ENCODE measurements at regions not wholly inside any gene's neighbourhood (a gene's known extent, or its start where the extent isn't known, plus 50 kb on each side); places are given as distances from the start of the nearest gene placed in this dataset.

DNA sequence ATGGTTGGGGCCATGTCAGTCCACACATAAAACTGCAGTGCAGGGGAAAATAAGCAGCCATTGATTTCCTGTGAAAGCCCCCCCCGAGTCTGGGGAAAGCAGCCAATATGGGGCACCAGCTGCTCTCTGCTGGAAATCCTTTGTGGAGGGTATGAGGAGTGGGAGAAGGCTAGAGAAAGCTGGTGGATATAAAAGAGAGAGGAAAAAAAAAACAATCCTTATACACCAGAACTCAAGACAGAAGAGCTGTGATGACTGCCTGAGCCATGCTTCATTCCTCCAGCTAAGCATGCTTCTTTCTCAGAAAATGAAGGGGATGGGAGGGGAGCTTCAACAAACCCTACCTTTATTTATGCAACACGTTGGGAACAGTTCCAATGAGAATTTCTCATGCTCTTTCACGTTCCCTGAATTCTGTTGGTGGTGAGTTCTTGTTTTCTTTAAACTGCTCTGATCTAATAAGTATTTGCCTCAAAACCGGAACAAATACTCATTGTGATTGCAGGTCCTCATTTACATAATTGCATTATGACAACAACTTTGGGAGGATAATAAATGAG is 688.0 kb upstream of the SEMA6A start:
- Histone ChIP-seq H3K4me2 (ENCODE audit: insufficient read depth, low read length, poor library complexity, severe bottlenecking) (no peak overlapping the region), H3K36me3 (replicated peaks in 1 of 2; ENCODE audit: control insufficient read depth in 2 of 2, insufficient read depth in 2 of 2, low read length in 2 of 2) (no peaks in the 10 kb centered on the region), H3K4me1 (ENCODE audit: control insufficient read depth in 2 of 2, insufficient read depth in 1 of 2, low read depth in 1 of 2, low read length in 2 of 2) (peaks cover 0 to 5% of the 10 kb centered on the region in 2 donors), H4K91ac (ENCODE audit: low read depth, low read length, poor library complexity) (no peak overlapping the region), H3K4ac (ENCODE audit: low read length) (no peak overlapping the region), H3K9ac (ENCODE audit: low read depth, low read length, poor library complexity) (no peak overlapping the region), H3K4me3 (ENCODE audit: low read length in 2 of 2) (peak overlapping the region in 1 of 2 donors; percentile 19), H2AK5ac (ENCODE audit: low read depth, low read length) (no peak overlapping the region), H2AFZ (ENCODE audit: low read length) (peak overlapping the region; percentile 59), H3K27me3 (ENCODE audit: control insufficient read depth in 3 of 3, insufficient read depth in 3 of 3, low read depth in 1 of 3, low read length in 3 of 3) (no peaks in the 10 kb centered on the region), H2BK120ac (ENCODE audit: low read depth, low read length) (no peak overlapping the region), H2BK5ac (ENCODE audit: low read length) (no peak overlapping the region), H2BK12ac (ENCODE audit: low read length) (no peak overlapping the region), H4K8ac (ENCODE audit: low read depth, low read length) (no peak overlapping the region), H3K23ac (ENCODE audit: low read depth, low read length, poor library complexity) (no peak overlapping the region), H3K14ac (ENCODE audit: low read length) (no peak overlapping the region), H3K27ac (replicated peaks; ENCODE audit: low read length) (peak overlapping the region; percentile 71), H3K18ac (ENCODE audit: low read length) (no peak overlapping the region), H2BK15ac (ENCODE audit: low read length) (no peak overlapping the region), H3K9me3 (replicated peaks in 1 of 2; ENCODE audit: control insufficient read depth in 2 of 2, insufficient read depth in 1 of 2, low read depth in 1 of 2, low read length in 2 of 2) (peaks cover 1 to 27% of the 10 kb centered on the region in 2 donors), H3K79me1 (ENCODE audit: low read depth, low read length) (no peaks in the 10 kb centered on the region)
- no peak for DNase-seq (ENCODE audit: low spot score)
- WGBS, 2 donors (ENCODE audit: extremely low coverage in 2 of 2, insufficient read length in 2 of 2, insufficient replicate concordance in 1 of 2), result no CpG with 5 or more reads among the region's 4 CpGs

DNA sequence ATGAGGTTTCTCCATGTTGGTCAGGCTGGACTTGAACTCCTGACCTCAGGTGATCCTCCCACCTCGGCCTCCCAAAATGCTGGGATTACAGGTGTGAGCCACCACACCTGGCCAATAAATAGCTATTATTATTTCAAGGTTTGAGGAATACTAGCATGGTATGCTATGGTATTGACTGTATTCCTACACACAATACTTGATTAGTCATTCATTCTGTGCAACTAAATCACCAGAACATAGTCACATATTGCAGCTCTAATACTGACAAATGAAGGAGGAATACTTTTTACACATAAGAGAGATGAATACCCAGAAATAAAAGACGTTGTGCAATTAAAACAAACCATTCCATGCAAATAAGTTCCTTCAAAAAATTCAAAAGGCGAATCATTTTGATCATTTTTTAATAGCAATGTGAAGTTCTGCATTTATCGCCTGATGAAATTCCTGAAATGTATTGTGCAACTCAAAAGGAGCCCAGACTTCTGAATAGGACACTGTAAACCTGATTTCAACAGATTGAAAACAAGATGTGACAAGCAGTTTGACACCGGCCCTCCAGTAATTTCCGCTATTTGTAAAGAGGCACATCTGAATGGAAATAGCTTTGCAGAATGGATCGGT is 687.4 kb upstream of the SEMA6A start:
- Histone ChIP-seq H2BK120ac (ENCODE audit: low read depth, low read length) (no peak overlapping the region), H2BK12ac (ENCODE audit: low read length) (no peak overlapping the region), H2AK5ac (ENCODE audit: low read depth, low read length) (no peak overlapping the region), H3K27ac (replicated peaks; ENCODE audit: low read length) (peak overlapping the region; percentile 71), H3K4ac (ENCODE audit: low read length) (no peak overlapping the region), H3K9me3 (replicated peaks in 1 of 2; ENCODE audit: control insufficient read depth in 2 of 2, insufficient read depth in 1 of 2, low read depth in 1 of 2, low read length in 2 of 2) (peaks cover 1 to 27% of the 10 kb centered on the region in 2 donors), H4K91ac (ENCODE audit: low read depth, low read length, poor library complexity) (no peak overlapping the region), H2AFZ (ENCODE audit: low read length) (peak overlapping the region; percentile 59), H4K8ac (ENCODE audit: low read depth, low read length) (no peak overlapping the region), H3K23ac (ENCODE audit: low read depth, low read length, poor library complexity) (no peak overlapping the region), H3K9ac (ENCODE audit: low read depth, low read length, poor library complexity) (no peak overlapping the region), H3K18ac (ENCODE audit: low read length) (no peak overlapping the region), H3K79me1 (ENCODE audit: low read depth, low read length) (no peaks in the 10 kb centered on the region), H3K4me3 (ENCODE audit: low read length in 2 of 2) (no peak overlapping the region), H3K27me3 (ENCODE audit: control insufficient read depth in 3 of 3, insufficient read depth in 3 of 3, low read depth in 1 of 3, low read length in 3 of 3) (no peaks in the 10 kb centered on the region), H3K36me3 (replicated peaks in 1 of 2; ENCODE audit: control insufficient read depth in 2 of 2, insufficient read depth in 2 of 2, low read length in 2 of 2) (no peaks in the 10 kb centered on the region), H2BK5ac (ENCODE audit: low read length) (no peak overlapping the region), H3K14ac (ENCODE audit: low read length) (no peak overlapping the region), H2BK15ac (ENCODE audit: low read length) (no peak overlapping the region), H3K4me2 (ENCODE audit: insufficient read depth, low read length, poor library complexity, severe bottlenecking) (no peak overlapping the region), H3K4me1 (ENCODE audit: control insufficient read depth in 2 of 2, insufficient read depth in 1 of 2, low read depth in 1 of 2, low read length in 2 of 2) (peaks cover 0 to 5% of the 10 kb centered on the region in 2 donors)
- no CpG with 5 or more reads among the region's 7 CpGs for WGBS, 2 donors (ENCODE audit: extremely low coverage in 2 of 2, insufficient read length in 2 of 2, insufficient replicate concordance in 1 of 2)
- DNase-seq (ENCODE audit: low spot score), result no peak

DNA sequence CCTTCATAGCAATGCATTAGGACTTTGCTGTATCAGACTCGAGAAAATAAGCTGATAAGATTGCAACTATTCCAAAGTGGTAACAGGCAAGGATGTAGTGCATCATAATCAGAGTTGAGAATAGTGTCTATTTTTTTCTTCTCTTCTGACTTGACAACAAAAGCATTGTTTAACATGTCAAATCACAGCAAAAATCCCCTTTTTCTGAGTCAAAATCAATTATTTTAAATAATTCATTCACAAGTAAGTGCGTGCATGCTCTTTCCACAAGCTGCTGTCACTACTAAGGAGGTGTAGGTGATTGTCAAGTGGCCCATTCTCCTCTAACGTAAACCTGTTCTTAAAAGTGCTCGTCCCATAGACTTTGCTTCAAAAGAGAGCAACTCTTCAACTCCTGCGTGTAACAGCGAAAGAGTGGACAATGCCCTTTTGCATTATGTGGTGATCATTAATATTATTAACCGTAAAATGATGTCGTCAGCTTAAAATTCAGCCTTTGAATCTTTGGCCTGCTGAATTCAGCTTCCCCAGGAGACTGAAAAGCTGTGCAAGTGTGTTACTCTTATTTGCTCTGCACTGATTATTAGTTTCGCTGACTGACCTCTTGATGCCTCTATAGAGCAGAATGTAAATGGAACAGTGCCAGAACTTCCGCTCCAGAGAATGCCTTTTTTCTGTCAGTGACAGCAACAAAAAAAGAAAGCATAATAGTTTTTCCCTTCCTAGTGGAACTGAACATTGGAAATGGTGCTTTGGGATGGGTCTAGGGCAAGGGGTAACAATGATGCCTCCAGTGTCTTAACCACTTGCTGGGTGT is 680.8 kb upstream of the SEMA6A start:
- Histone ChIP-seq H3K4me2 (ENCODE audit: insufficient read depth, low read length, poor library complexity, severe bottlenecking) (no peak overlapping the region), H2AK5ac (ENCODE audit: low read depth, low read length) (no peak overlapping the region), H2BK5ac (ENCODE audit: low read length) (no peak overlapping the region), H3K4me3 (ENCODE audit: low read length in 2 of 2) (no peak overlapping the region), H4K91ac (ENCODE audit: low read depth, low read length, poor library complexity) (no peak overlapping the region), H3K36me3 (replicated peaks in 1 of 2; ENCODE audit: control insufficient read depth in 2 of 2, insufficient read depth in 2 of 2, low read length in 2 of 2) (no peaks in the 10 kb centered on the region), H2AFZ (ENCODE audit: low read length) (peak overlapping the region; percentile 37), H2BK12ac (ENCODE audit: low read length) (no peak overlapping the region), H4K8ac (ENCODE audit: low read depth, low read length) (no peak overlapping the region), H3K14ac (ENCODE audit: low read length) (no peak overlapping the region), H3K79me1 (ENCODE audit: low read depth, low read length) (no peaks in the 10 kb centered on the region), H3K27me3 (ENCODE audit: control insufficient read depth in 3 of 3, insufficient read depth in 3 of 3, low read depth in 1 of 3, low read length in 3 of 3) (no peaks in the 10 kb centered on the region), H2BK120ac (ENCODE audit: low read depth, low read length) (no peak overlapping the region), H2BK15ac (ENCODE audit: low read length) (no peak overlapping the region), H3K18ac (ENCODE audit: low read length) (no peak overlapping the region), H3K4me1 (ENCODE audit: control insufficient read depth in 2 of 2, insufficient read depth in 1 of 2, low read depth in 1 of 2, low read length in 2 of 2) (peaks cover 5 to 19% of the 10 kb centered on the region in 2 donors), H3K9me3 (replicated peaks in 1 of 2; ENCODE audit: control insufficient read depth in 2 of 2, insufficient read depth in 1 of 2, low read depth in 1 of 2, low read length in 2 of 2) (peaks cover 0 to 5% of the 10 kb centered on the region in 2 donors), H3K4ac (ENCODE audit: low read length) (no peak overlapping the region), H3K27ac (replicated peaks; ENCODE audit: low read length) (no peak overlapping the region), H3K23ac (ENCODE audit: low read depth, low read length, poor library complexity) (no peak overlapping the region), H3K9ac (ENCODE audit: low read depth, low read length, poor library complexity) (no peak overlapping the region)
- WGBS, 2 donors (ENCODE audit: extremely low coverage in 2 of 2, insufficient read length in 2 of 2, insufficient replicate concordance in 1 of 2), result no CpG with 5 or more reads among the region's 10 CpGs
- no peak for DNase-seq (ENCODE audit: low spot score)

DNA sequence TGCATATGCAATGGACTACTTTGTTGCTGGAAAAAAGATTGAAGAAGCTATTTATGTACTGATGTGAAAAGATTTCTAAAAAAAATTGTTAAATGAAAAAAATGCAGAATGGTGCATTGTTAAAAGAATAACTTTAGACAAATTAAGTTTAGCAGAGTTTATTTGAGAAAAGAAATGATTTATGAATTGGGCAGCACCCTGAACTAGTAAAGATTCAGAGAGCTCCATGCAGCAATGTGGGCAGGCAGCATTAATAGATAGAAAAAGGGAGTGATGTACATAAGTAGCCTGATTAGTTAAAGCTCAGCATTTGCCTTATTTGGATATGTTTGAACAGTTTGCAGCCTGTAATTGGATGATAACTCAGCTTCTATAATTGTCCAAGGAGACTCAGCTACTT is 677.9 kb upstream of the SEMA6A start:
- Histone ChIP-seq H3K36me3 (replicated peaks in 1 of 2; ENCODE audit: control insufficient read depth in 2 of 2, insufficient read depth in 2 of 2, low read length in 2 of 2) (no peaks in the 10 kb centered on the region), H2BK12ac (ENCODE audit: low read length) (no peak overlapping the region), H3K4ac (ENCODE audit: low read length) (no peak overlapping the region), H4K8ac (ENCODE audit: low read depth, low read length) (no peak overlapping the region), H4K91ac (ENCODE audit: low read depth, low read length, poor library complexity) (no peak overlapping the region), H3K23ac (ENCODE audit: low read depth, low read length, poor library complexity) (no peak overlapping the region), H2BK15ac (ENCODE audit: low read length) (no peak overlapping the region), H3K27me3 (ENCODE audit: control insufficient read depth in 3 of 3, insufficient read depth in 3 of 3, low read depth in 1 of 3, low read length in 3 of 3) (no peaks in the 10 kb centered on the region), H3K4me2 (ENCODE audit: insufficient read depth, low read length, poor library complexity, severe bottlenecking) (no peak overlapping the region), H3K14ac (ENCODE audit: low read length) (no peak overlapping the region), H3K27ac (replicated peaks; ENCODE audit: low read length) (no peak overlapping the region), H3K79me1 (ENCODE audit: low read depth, low read length) (no peaks in the 10 kb centered on the region), H3K18ac (ENCODE audit: low read length) (no peak overlapping the region), H3K9me3 (replicated peaks in 1 of 2; ENCODE audit: control insufficient read depth in 2 of 2, insufficient read depth in 1 of 2, low read depth in 1 of 2, low read length in 2 of 2) (peaks cover 0 to 5% of the 10 kb centered on the region in 2 donors), H2AFZ (ENCODE audit: low read length) (no peak overlapping the region), H3K9ac (ENCODE audit: low read depth, low read length, poor library complexity) (no peak overlapping the region), H2AK5ac (ENCODE audit: low read depth, low read length) (no peak overlapping the region), H3K4me3 (ENCODE audit: low read length in 2 of 2) (no peak overlapping the region), H2BK5ac (ENCODE audit: low read length) (no peak overlapping the region), H3K4me1 (ENCODE audit: control insufficient read depth in 2 of 2, insufficient read depth in 1 of 2, low read depth in 1 of 2, low read length in 2 of 2) (peaks cover 7 to 19% of the 10 kb centered on the region in 2 donors), H2BK120ac (ENCODE audit: low read depth, low read length) (no peak overlapping the region)
- no peak for DNase-seq (ENCODE audit: low spot score)

All from neuronal stem cell (in vitro differentiated cells).